HCT116 (cell line): ENCODE measurements at regions not wholly inside any gene's neighbourhood (a gene's known extent, or its start where the extent isn't known, plus 50 kb on each side); places are given as distances from the start of the nearest gene placed in this dataset.

Source experiments
- ATAC-seq: fragments of 200-7000 bp; cut with Tn5 transposase; 2 replicates; pipeline ENCODE4 v1.9.1; 2020; ENCODE audit warnings: mild to moderate bottlenecking, moderate library complexity
- BruUV-seq: library from RNA; stranded (reverse); fragments of 400-500 nt; replicated peaks from 2 replicates; lab custom pipeline; 2021; lab: Mats Ljungman, UMichigan
- CTCF ChIA-PET: fragments of 300-600 bp; sonication (Branson Sonifier 250); formaldehyde crosslinking; loops from one replicate; lab custom pipeline; 2021; ENCODE audit warnings: antibody characterized with exemption; lab: Charles Lee
- POLR2A ChIA-PET: fragments of 300-600, 350-600 bp; sonication (Branson Sonifier 250); formaldehyde crosslinking; loops from one replicate; lab custom pipeline; 2021; ENCODE audit warnings: antibody characterized with exemption; lab: Charles Lee
- RAD21 ChIA-PET, 2 experiments: fragments of 300-600 bp; sonication (Branson Sonifier 250); formaldehyde crosslinking; loops; one replicate each; lab custom pipeline; 2023; ENCODE audit warnings: low total read pairs in 2 of 2; ENCODE audit not compliant: uncharacterized antibody in 2 of 2, unreplicated experiment in 2 of 2, low non-redundant PET in 1 of 2; lab: Charles Lee
- DNase-seq: peaks from one replicate; pipeline ENCODE4 v3.0.0-alpha.2; 2010; ENCODE audit warnings: low read depth, low spot score
- H2AFZ ChIP-seq: fragments of 200-600 bp; shearing (Covaris generic), sonication (generic); 2 replicates; pipeline ENCODE4 v1.6.1; 2017; ENCODE audit warnings: low read depth, mixed run types, mixed read lengths, antibody characterized with exemption, low read length; ENCODE audit not compliant: poor library complexity, severe bottlenecking
- H3K27ac ChIP-seq: 2 replicates; pipeline ENCODE4 v1.5.1; 2012; ENCODE audit warnings: low read depth, low read length
- H3K27me3 ChIP-seq: fragments of 200-600 bp; sonication (generic); 2 replicates; pipeline ENCODE4 v1.6.1; 2016; ENCODE audit warnings: mixed run types, low read length, mixed read lengths; ENCODE audit not compliant: insufficient read depth
- H3K36me3 ChIP-seq, 2 experiments: fragments of 200-500 bp in 1 of 2; fragments of 200-600 bp in 1 of 2; sonication (Bioruptor generic) in 1 of 2; sonication (generic) in 1 of 2; 2 replicates each; pipeline versions ENCODE4 v1.5.1 to v1.6.1; 2014 to 2016; ENCODE audit warnings: low read length in 2 of 2, inconsistent platforms in 1 of 2, mixed read lengths in 1 of 2, mixed run types in 1 of 2; ENCODE audit not compliant: insufficient read depth in 2 of 2, control insufficient read depth in 1 of 2
- H3K4me1 ChIP-seq, 2 experiments: fragments of 200-600 bp in 1 of 2; sonication (generic) in 1 of 2; 2 replicates each; pipeline versions ENCODE4 v1.5.1 to v1.6.1; 2012 to 2017; ENCODE audit warnings: low read length in 2 of 2, inconsistent platforms in 1 of 2, mild to moderate bottlenecking in 1 of 2, mixed read lengths in 1 of 2, mixed run types in 1 of 2, moderate library complexity in 1 of 2; ENCODE audit not compliant: insufficient read depth in 2 of 2, control insufficient read depth in 1 of 2
- H3K4me2 ChIP-seq: fragments of 200-600 bp; sonication (generic); 2 replicates; pipeline ENCODE4 v1.6.1; 2017; ENCODE audit warnings: mixed run types, low read length, mixed read lengths
- H3K4me3 ChIP-seq, 2 experiments: fragments of 200-600 bp in 1 of 2; sonication (generic) in 1 of 2; replicated peaks in 1 of 2; 2 replicates each; pipeline ENCODE4 v1.5.1; 2011 to 2016; ENCODE audit warnings: low read length in 2 of 2, control low read depth in 1 of 2, low read depth in 1 of 2, mild to moderate bottlenecking in 1 of 2, mixed read lengths in 1 of 2, mixed run types in 1 of 2
- H3K79me2 ChIP-seq: fragments of 200-600 bp; sonication (generic); 2 replicates; pipeline ENCODE4 v1.6.1; 2017; ENCODE audit warnings: mild to moderate bottlenecking, mixed run types, low read length, moderate library complexity, mixed read lengths; ENCODE audit not compliant: insufficient read depth
- H3K9ac ChIP-seq: fragments of 200-600 bp; sonication (generic); 2 replicates; pipeline ENCODE4 v1.6.1; 2016; ENCODE audit warnings: low read length, mixed read lengths
- H3K9me2 ChIP-seq: fragments of 200-600 bp; sonication (generic), shearing (Covaris generic); 2 replicates; pipeline ENCODE4 v1.6.1; 2017; ENCODE audit warnings: mixed run types, mild to moderate bottlenecking, moderate library complexity; ENCODE audit not compliant: insufficient read depth
- H3K9me3 ChIP-seq, 2 experiments: fragments of 200-500 bp in 1 of 2; fragments of 200-600 bp in 1 of 2; sonication (Bioruptor generic) in 1 of 2; sonication (generic) in 1 of 2; 2 replicates each; pipeline ENCODE4 v1.6.1; 2014 to 2017; ENCODE audit warnings: low read length in 2 of 2, mixed read lengths in 2 of 2, inconsistent platforms in 1 of 2, low read depth in 1 of 2, mild to moderate bottlenecking in 1 of 2, mixed run types in 1 of 2, moderate library complexity in 1 of 2; ENCODE audit not compliant: control insufficient read depth in 1 of 2, insufficient read depth in 1 of 2
- H4K20me1 ChIP-seq: fragments of 200-600 bp; sonication (generic), shearing (Covaris generic); 2 replicates; pipeline ENCODE4 v1.6.1; 2017; ENCODE audit warnings: mixed run types, mild to moderate bottlenecking, moderate library complexity; ENCODE audit not compliant: insufficient read depth
- ATF3 ChIP-seq: IDR thresholded peaks from 2 replicates; pipeline ENCODE4 v1.6.1; 2012
- CBX3 ChIP-seq: IDR thresholded peaks from 2 replicates; pipeline ENCODE4 v1.6.1; 2012; ENCODE audit warnings: low read depth
- CEBPB ChIP-seq: IDR thresholded peaks from 2 replicates; pipeline ENCODE4 v1.6.1; 2012; ENCODE audit warnings: low read depth
- EGR1 ChIP-seq: IDR thresholded peaks from 2 replicates; pipeline ENCODE4 v1.6.1; 2012; ENCODE audit warnings: low read depth
- ELF1 ChIP-seq: IDR thresholded peaks from 2 replicates; pipeline ENCODE4 v1.6.1; 2012; ENCODE audit warnings: low read depth, borderline replicate concordance
- EZH2 ChIP-seq: fragments of 200-600 bp; sonication (generic); IDR thresholded peaks from 2 replicates; pipeline ENCODE4 v1.6.1; 2017; ENCODE audit warnings: antibody characterized with exemption, mixed run types
- EZH2phosphoT487 ChIP-seq: fragments of 200-600 bp; IDR thresholded peaks from 2 replicates; pipeline ENCODE4 v1.6.1; 2018; ENCODE audit warnings: antibody characterized with exemption, borderline replicate concordance
- JUND ChIP-seq: IDR thresholded peaks from 2 replicates; pipeline ENCODE4 v1.6.1; 2012
- MAX ChIP-seq: IDR thresholded peaks from 2 replicates; pipeline ENCODE4 v1.6.1; 2012
- POLR2A ChIP-seq: IDR thresholded peaks from 2 replicates; pipeline ENCODE4 v1.7.0; 2011; ENCODE audit warnings: borderline replicate concordance; ENCODE audit not compliant: insufficient read depth, insufficient read length; ENCODE audit errors: extremely low read depth
- POLR2AphosphoS5 ChIP-seq: IDR thresholded peaks from 2 replicates; pipeline ENCODE4 v1.6.1; 2011; ENCODE audit warnings: mild to moderate bottlenecking, low read depth, low read length, moderate library complexity
- RAD21 ChIP-seq: IDR thresholded peaks from 2 replicates; pipeline ENCODE4 v1.6.1; 2012; ENCODE audit warnings: low read depth, mild to moderate bottlenecking
- REST ChIP-seq: IDR thresholded peaks from 2 replicates; pipeline ENCODE4 v1.6.1; 2012; ENCODE audit warnings: low read depth
- SIN3A ChIP-seq: IDR thresholded peaks from 2 replicates; pipeline ENCODE4 v1.6.1; 2012; ENCODE audit warnings: low read depth
- SP1 ChIP-seq: IDR thresholded peaks from 2 replicates; pipeline ENCODE4 v1.6.1; 2012; ENCODE audit warnings: low read depth
- SRF ChIP-seq: IDR thresholded peaks from 2 replicates; pipeline ENCODE4 v1.6.1; 2012; ENCODE audit warnings: low read depth
- YY1 ChIP-seq: IDR thresholded peaks from 2 replicates; pipeline ENCODE4 v1.6.1; 2011; ENCODE audit warnings: low read length, low read depth, moderate library complexity, mild to moderate bottlenecking; ENCODE audit not compliant: insufficient replicate concordance; ENCODE audit errors: extremely low read depth
- ZBTB33 ChIP-seq: IDR thresholded peaks from 2 replicates; pipeline ENCODE4 v1.6.1; 2011; ENCODE audit warnings: mild to moderate bottlenecking, low read length, moderate library complexity; ENCODE audit not compliant: insufficient replicate concordance; ENCODE audit errors: extremely low read depth
- ZFX ChIP-seq: fragments of 450-650 bp; IDR thresholded peaks from 2 replicates; pipeline ENCODE4 v1.6.1; 2017
- ZNF274 ChIP-seq: fragments of 200-500 bp; sonication (Bioruptor generic); IDR thresholded peaks from 2 replicates; pipeline ENCODE4 v1.6.1; 2014; ENCODE audit warnings: mild to moderate bottlenecking, low read depth, low read length, inconsistent platforms
- intact Hi-C: fragments of 100-400 bp; cut with micrococcal nuclease; formaldehyde crosslinking; loops from 2 replicates; pipeline ENCODE4 v1.10.0; 2022

- POLR2A ChIA-PET: no interaction called here
- no peak overlapping the region for H3K27ac ChIP-seq
- BruUV-seq: no TSS peak
- no peaks in the 10 kb centered on the region for H3K36me3 ChIP-seq
- H3K79me2 ChIP-seq: no peaks in the 10 kb centered on the region
- H2AFZ ChIP-seq: no peak overlapping the region
- ATAC-seq (no peak), DNase-seq (no peak)
- no peaks in the 10 kb centered on the region for H4K20me1 ChIP-seq
- no peak overlapping the region for H3K9ac ChIP-seq
- no peak overlapping the region for H3K4me3 ChIP-seq
- no peaks in the 10 kb centered on the region for H3K27me3 ChIP-seq
- CTCF ChIA-PET: no interaction called here
- no peak overlapping the region for H3K4me2 ChIP-seq
- H3K9me2 ChIP-seq: no peaks in the 10 kb centered on the region
- H3K9me3 ChIP-seq: no peaks in the 10 kb centered on the region
- H3K4me1 ChIP-seq: no peaks in the 10 kb centered on the region
- RAD21 ChIA-PET: no interaction called here
- intact Hi-C loops: no loop called here
- TF ChIP-seq REST (no peak), POLR2A (no peak), JUND (no peak), SRF (no peak), EZH2 (no peak), ZBTB33 (no peak), MAX (no peak), ZNF274 (no peak), CBX3 (no peak), SP1 (no peak), POLR2AphosphoS5 (no peak), CEBPB (no peak), ATF3 (no peak), YY1 (no peak), RAD21 (no peak), EZH2phosphoT487 (no peak), EGR1 (no peak), ZFX (no peak), ELF1 (no peak), SIN3A (no peak)
These were observed 328.2 kb downstream of the DTHD1 start for GRCh38 chr4:36609661-36610060.
